ENCODE measurements at regions not wholly inside any gene's neighbourhood (a gene's known extent, or its start where the extent isn't known, plus 50 kb on each side); places are given as distances from the start of the nearest gene placed in this dataset.
"Not testable (repeated sequence)": the region's sequence is repeated elsewhere in the genome, so short reads cannot be mapped to it uniquely, and the experiment has no call there.

GRCh38 chr6:120432840-120433239 is 901.4 kb downstream of the TBC1D32 start:
- TF ChIP-seq CTCF (IDR thresholded peaks at IDR 0.05; ENCODE audit: insufficient read depth, low read length); POLR2AphosphoS5 (IDR thresholded peaks at IDR 0.05; ENCODE audit: low read depth); SPI1 (IDR thresholded peaks at IDR 0.05; ENCODE audit: borderline replicate concordance, low read depth); GABPA (IDR thresholded peaks at IDR 0.05; ENCODE audit: low read depth): not testable (repeated sequence)

Data from HL-60 (cell line).